Breast epithelium (tissue), 4 donors: ENCODE measurements at regions not wholly inside any gene's neighbourhood (a gene's known extent, or its start where the extent isn't known, plus 50 kb on each side); places are given as distances from the start of the nearest gene placed in this dataset.

ENCODE experiments used
- DNase-seq, 2 donors: peaks; one replicate each; pipeline ENCODE4 v3.0.0-alpha.2; 2019; ENCODE audit warnings: low spot score in 2 of 2
- H3K27ac ChIP-seq, 2 donors: fragments of 200-600 bp; sonication (generic) in 1 of 2; one replicate each; pipeline ENCODE4 v1.5.1; 2016 to 2019; ENCODE audit warnings: mild to moderate bottlenecking in 1 of 2
- H3K27me3 ChIP-seq, 2 donors: fragments of 200-600 bp; sonication (generic) in 1 of 2; one replicate each; pipeline versions ENCODE4 v1.5.1 to v1.6.0; 2017 to 2019; ENCODE audit warnings: control low read depth in 1 of 2, mild to moderate bottlenecking in 1 of 2
- H3K36me3 ChIP-seq: fragments of 200-600 bp; one replicate; pipeline ENCODE4 v1.5.1; 2019
- H3K4me1 ChIP-seq, 2 donors: fragments of 200-600 bp; sonication (generic); one replicate each; pipeline ENCODE4 v1.5.1; 2016 to 2019; ENCODE audit warnings: control low read depth in 1 of 2
- H3K4me3 ChIP-seq, 3 donors: fragments of 200-600 bp; sonication (generic); 1 replicate in 2 of 3; 2 replicates in 1 of 3; pipeline ENCODE4 v1.5.1; 2016 to 2019; ENCODE audit warnings: mild to moderate bottlenecking in 3 of 3, moderate library complexity in 2 of 3
- H3K9me3 ChIP-seq, 2 donors: fragments of 200-600 bp; sonication (generic) in 1 of 2; one replicate each; pipeline ENCODE4 v1.5.1; 2016 to 2019; ENCODE audit warnings: control low read depth in 1 of 2
- CTCF ChIP-seq, 3 donors: fragments of 450-650 bp; IDR thresholded peaks; one replicate each; pipeline ENCODE4 v1.5.1; 2016 to 2017; ENCODE audit warnings: antibody characterized with exemption in 3 of 3, mild to moderate bottlenecking in 3 of 3, moderate library complexity in 3 of 3
- POLR2A ChIP-seq: fragments of 450-650 bp; IDR thresholded peaks from one replicate; pipeline ENCODE4 v1.6.1; 2016; ENCODE audit warnings: antibody characterized with exemption, mild to moderate bottlenecking, moderate library complexity
- POLR2AphosphoS5 ChIP-seq, 3 donors: sonication (generic); formaldehyde crosslinking; IDR thresholded peaks; one replicate each; pipeline ENCODE4 v1.6.1; 2017; ENCODE audit warnings: antibody characterized with exemption in 3 of 3
- intact Hi-C: fragments of 100-400 bp; cut with DNase I; formaldehyde crosslinking; loops from one replicate; pipeline ENCODE4 v1.15.1; 2023; ENCODE audit warnings: low total_unique reads

DNA sequence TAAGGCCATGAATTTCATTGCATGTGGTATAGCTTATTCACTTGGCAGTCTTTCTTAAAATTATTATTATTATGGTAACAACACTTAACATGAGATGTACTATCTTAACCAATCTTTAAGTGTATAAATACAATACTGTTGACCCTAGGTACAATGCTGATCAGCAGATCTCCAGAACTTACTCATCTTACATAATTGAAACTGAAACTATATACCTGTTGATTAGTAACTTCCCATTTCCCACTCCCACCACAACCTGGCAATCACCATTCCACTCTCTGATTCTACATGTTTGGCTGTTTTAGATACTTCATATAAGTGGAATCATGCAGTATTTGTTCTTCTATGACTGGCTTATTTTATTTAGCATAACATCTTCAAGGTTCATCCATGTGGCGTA is 150.2 kb upstream of the POU2AF2 start:
- no peak for DNase-seq
- TF ChIP-seq POLR2AphosphoS5 (IDR thresholded peaks at IDR 0.05) (no peak), POLR2A (no peak), CTCF (IDR thresholded peaks at IDR 0.05) (no peak)
- no peaks in the 10 kb centered on the region for H3K4me1 ChIP-seq
- no peak overlapping the region for H3K27ac ChIP-seq
- H3K4me3 ChIP-seq: no peak overlapping the region
- no peaks in the 10 kb centered on the region for H3K9me3 ChIP-seq
- no peaks in the 10 kb centered on the region for H3K27me3 ChIP-seq
- no peaks in the 10 kb centered on the region for H3K36me3 ChIP-seq
- intact Hi-C loops: no loop called here

GRCh38 chr11:111093061-111093460 is 152.5 kb upstream of the POU2AF2 start:
- intact Hi-C loops: no loop called here
- H3K27me3 ChIP-seq: no peaks in the 10 kb centered on the region
- TF ChIP-seq POLR2A (no peak), POLR2AphosphoS5 (IDR thresholded peaks at IDR 0.05) (no peak), CTCF (IDR thresholded peaks at IDR 0.05) (no peak)
- no peak for DNase-seq
- H3K27ac ChIP-seq: no peak overlapping the region
- H3K36me3 ChIP-seq: no peaks in the 10 kb centered on the region
- H3K4me1 ChIP-seq: no peaks in the 10 kb centered on the region
- no peaks in the 10 kb centered on the region for H3K9me3 ChIP-seq
- no peak overlapping the region for H3K4me3 ChIP-seq

DNA sequence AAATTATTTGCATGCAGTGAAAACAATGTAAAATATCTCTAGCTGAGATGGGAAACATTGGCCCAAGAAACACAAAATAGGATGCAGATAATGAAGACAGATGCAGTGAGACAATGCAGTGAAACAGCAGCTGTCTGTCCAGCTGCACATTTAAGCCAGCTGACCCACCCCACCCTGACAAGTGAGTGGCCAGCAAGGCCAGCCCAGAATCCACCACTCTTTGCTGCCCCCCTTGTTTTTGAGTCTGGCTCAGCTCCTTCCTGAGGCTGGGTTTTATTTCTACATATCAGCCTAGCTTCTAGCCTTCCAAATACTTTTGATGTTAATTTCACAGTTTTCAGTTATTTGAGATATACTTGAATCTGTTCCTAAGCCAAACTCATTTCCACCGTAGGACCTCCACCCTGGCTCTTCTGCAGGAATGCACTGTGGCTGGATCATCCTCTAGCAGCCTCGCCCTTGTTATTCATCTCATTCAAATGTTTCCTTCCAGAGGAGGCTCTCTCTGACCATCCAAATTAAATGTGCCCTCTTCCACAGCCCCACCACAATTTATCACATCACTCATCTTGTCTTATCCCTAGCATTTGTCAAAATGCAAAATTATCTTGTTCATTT is 154.1 kb upstream of the POU2AF2 start:
- TF ChIP-seq POLR2A (no peak), POLR2AphosphoS5 (IDR thresholded peaks at IDR 0.05) (no peak), CTCF (IDR thresholded peaks at IDR 0.05) (no peak)
- Histone ChIP-seq H3K36me3 (no peaks in the 10 kb centered on the region), H3K27me3 (no peaks in the 10 kb centered on the region), H3K4me1 (no peaks in the 10 kb centered on the region), H3K27ac (no peak overlapping the region), H3K4me3 (no peak overlapping the region), H3K9me3 (no peaks in the 10 kb centered on the region)
- intact Hi-C loops: no loop called here
- no peak for DNase-seq

GRCh38 chr11:111089759-111090158 is 155.8 kb upstream of the POU2AF2 start:
- Histone ChIP-seq H3K9me3 (no peaks in the 10 kb centered on the region), H3K4me3 (no peak overlapping the region), H3K27me3 (no peaks in the 10 kb centered on the region), H3K27ac (no peak overlapping the region), H3K36me3 (no peaks in the 10 kb centered on the region), H3K4me1 (no peaks in the 10 kb centered on the region)
- DNase-seq: no peak
- intact Hi-C loops: no loop called here
- TF ChIP-seq CTCF (IDR thresholded peaks at IDR 0.05): no peak
- TF ChIP-seq POLR2A: no peak
- TF ChIP-seq POLR2AphosphoS5 (IDR thresholded peaks at IDR 0.05): no peak

GRCh38 chr11:111088847-111089355 is 156.6 kb upstream of the POU2AF2 start:
- Histone ChIP-seq H3K9me3 (no peaks in the 10 kb centered on the region), H3K4me1 (no peaks in the 10 kb centered on the region), H3K27me3 (no peaks in the 10 kb centered on the region), H3K27ac (no peak overlapping the region), H3K4me3 (no peak overlapping the region), H3K36me3 (no peaks in the 10 kb centered on the region)
- TF ChIP-seq POLR2AphosphoS5 (IDR thresholded peaks at IDR 0.05) (no peak), CTCF (IDR thresholded peaks at IDR 0.05) (no peak), POLR2A (no peak)
- intact Hi-C loops: no loop called here
- no peak for DNase-seq
